RWPE2 (cell line): ENCODE measurements at regions not wholly inside any gene's neighbourhood (a gene's known extent, or its start where the extent isn't known, plus 50 kb on each side); places are given as distances from the start of the nearest gene placed in this dataset.

Experiments
- ATAC-seq: fragments of 200-7000 bp; cut with Tn5 transposase; 3 replicates; pipeline ENCODE4 v1.9.1; 2021; ENCODE audit warnings: low read depth
- DNase-seq: peaks from one replicate; pipeline ENCODE4 v3.0.0-alpha.2; 2020; ENCODE audit warnings: low spot score
- H3K27ac ChIP-seq: fragments of 450-650 bp; 2 replicates; pipeline ENCODE4 v1.5.1; 2017; ENCODE audit warnings: mild to moderate bottlenecking; ENCODE audit not compliant: poor library complexity, severe bottlenecking
- H3K27me3 ChIP-seq: fragments of 250-450 bp; sonication (Bioruptor Pico); 2 replicates; pipeline ENCODE4 v1.5.1; 2021; ENCODE audit warnings: mild to moderate bottlenecking, moderate library complexity; ENCODE audit not compliant: insufficient read depth, poor library complexity, severe bottlenecking
- H3K36me3 ChIP-seq: fragments of 250-450 bp; sonication (Bioruptor Pico); 2 replicates; pipeline ENCODE4 v1.5.1; 2020; ENCODE audit warnings: low read depth, mild to moderate bottlenecking, moderate library complexity
- H3K4me1 ChIP-seq: fragments of 250-450 bp; sonication (Bioruptor Pico); 2 replicates; pipeline ENCODE4 v1.5.1; 2021; ENCODE audit warnings: mild to moderate bottlenecking, moderate library complexity; ENCODE audit not compliant: insufficient read depth, poor library complexity, severe bottlenecking
- H3K4me3 ChIP-seq: fragments of 250-450 bp; sonication (Bioruptor Pico); 2 replicates; pipeline ENCODE4 v1.5.1; 2021; ENCODE audit warnings: mild to moderate bottlenecking, moderate library complexity; ENCODE audit not compliant: severe bottlenecking
- H3K9me3 ChIP-seq: fragments of 250-450 bp; sonication (Bioruptor Pico); 2 replicates; pipeline ENCODE4 v1.5.1; 2021; ENCODE audit warnings: mild to moderate bottlenecking, moderate library complexity; ENCODE audit not compliant: severe bottlenecking
- TF ChIP-seq, protein P1 (sequence below): fragments of 450-650 bp; IDR thresholded peaks from one replicate; pipeline ENCODE4 v1.5.1; 2017; ENCODE audit warnings: mild to moderate bottlenecking, moderate library complexity; ENCODE audit not compliant: poor library complexity, severe bottlenecking

- DNase-seq (no peak), ATAC-seq (no peak)
- Histone ChIP-seq H3K9me3 (no peaks in the 10 kb centered on the region), H3K36me3 (no peaks in the 10 kb centered on the region), H3K4me1 (peaks cover 12% of the 10 kb centered on the region), H3K27ac (no peak overlapping the region), H3K27me3 (no peaks in the 10 kb centered on the region), H3K4me3 (no peak overlapping the region)
- TF ChIP-seq, protein P1, sequence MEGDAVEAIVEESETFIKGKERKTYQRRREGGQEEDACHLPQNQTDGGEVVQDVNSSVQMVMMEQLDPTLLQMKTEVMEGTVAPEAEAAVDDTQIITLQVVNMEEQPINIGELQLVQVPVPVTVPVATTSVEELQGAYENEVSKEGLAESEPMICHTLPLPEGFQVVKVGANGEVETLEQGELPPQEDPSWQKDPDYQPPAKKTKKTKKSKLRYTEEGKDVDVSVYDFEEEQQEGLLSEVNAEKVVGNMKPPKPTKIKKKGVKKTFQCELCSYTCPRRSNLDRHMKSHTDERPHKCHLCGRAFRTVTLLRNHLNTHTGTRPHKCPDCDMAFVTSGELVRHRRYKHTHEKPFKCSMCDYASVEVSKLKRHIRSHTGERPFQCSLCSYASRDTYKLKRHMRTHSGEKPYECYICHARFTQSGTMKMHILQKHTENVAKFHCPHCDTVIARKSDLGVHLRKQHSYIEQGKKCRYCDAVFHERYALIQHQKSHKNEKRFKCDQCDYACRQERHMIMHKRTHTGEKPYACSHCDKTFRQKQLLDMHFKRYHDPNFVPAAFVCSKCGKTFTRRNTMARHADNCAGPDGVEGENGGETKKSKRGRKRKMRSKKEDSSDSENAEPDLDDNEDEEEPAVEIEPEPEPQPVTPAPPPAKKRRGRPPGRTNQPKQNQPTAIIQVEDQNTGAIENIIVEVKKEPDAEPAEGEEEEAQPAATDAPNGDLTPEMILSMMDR, result no peak
Measured at GRCh38 chr12:45646851-45647581, 82.5 kb upstream of the ARID2 start.

GRCh38 chr12:45648070-45648469 lies 81.4 kb upstream of the ARID2 start:
- ATAC-seq (no peak), DNase-seq (no peak)
- Histone ChIP-seq H3K4me1 (peaks cover 12% of the 10 kb centered on the region), H3K27ac (no peak overlapping the region), H3K27me3 (no peaks in the 10 kb centered on the region), H3K4me3 (no peak overlapping the region), H3K36me3 (no peaks in the 10 kb centered on the region), H3K9me3 (no peaks in the 10 kb centered on the region)
- TF ChIP-seq, protein P1, result no peak

DNA sequence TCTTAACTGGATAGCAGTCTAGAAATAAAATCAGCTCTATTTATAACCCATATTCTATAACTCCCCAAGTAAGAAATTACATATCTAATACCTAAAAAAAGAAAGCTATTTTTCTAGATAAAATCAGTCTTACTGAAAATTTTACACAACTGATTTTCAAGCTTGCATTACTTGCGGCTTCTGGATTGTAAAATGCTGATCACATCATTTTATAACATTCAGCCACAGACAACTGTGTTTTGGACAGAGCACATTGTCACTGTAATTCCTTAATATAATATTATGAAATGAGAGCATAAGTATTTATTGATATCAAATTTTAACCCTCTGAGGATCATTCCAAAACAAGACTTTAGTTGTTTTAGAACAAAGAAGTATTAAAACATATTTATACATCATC lies 78.5 kb upstream of the ARID2 start:
- DNase-seq, result no peak
- H3K27me3 ChIP-seq, result no peaks in the 10 kb centered on the region
- no peaks in the 10 kb centered on the region for H3K4me1 ChIP-seq
- TF ChIP-seq, protein P1, result no peak
- H3K27ac ChIP-seq, result no peak overlapping the region
- H3K4me3 ChIP-seq, result no peak overlapping the region
- H3K36me3 ChIP-seq, result no peaks in the 10 kb centered on the region
- no peak for ATAC-seq
- H3K9me3 ChIP-seq, result no peaks in the 10 kb centered on the region

GRCh38 chr12:45654002-45654665 lies 75.4 kb upstream of the ARID2 start:
- H3K36me3 ChIP-seq, result no peaks in the 10 kb centered on the region

More at GRCh38 chr12:45654002-45654665, 75.4 kb upstream of the ARID2 start:
- no peak for ATAC-seq
- Histone ChIP-seq H3K4me3 (no peak overlapping the region), H3K9me3 (no peaks in the 10 kb centered on the region), H3K27ac (no peak overlapping the region), H3K27me3 (no peaks in the 10 kb centered on the region), H3K4me1 (no peaks in the 10 kb centered on the region)
- no peak for DNase-seq
- TF ChIP-seq, protein P1, result no peak
